Lower lobe of right lung (tissue), 2 donors: ENCODE measurements at regions not wholly inside any gene's neighbourhood (a gene's known extent, or its start where the extent isn't known, plus 50 kb on each side); places are given as distances from the start of the nearest gene placed in this dataset.

Experiments used
- ATAC-seq, 2 donors: fragments of 200-7000 bp; cut with Tn5 transposase; one replicate each; pipeline ENCODE4 v1.9.1; 2020 to 2022; ENCODE audit warnings: mild to moderate bottlenecking in 2 of 2, moderate library complexity in 2 of 2
- DNase-seq: peaks from one replicate; pipeline ENCODE4 v3.0.0-alpha.2; 2020
- H3K27ac ChIP-seq: fragments of 200-600 bp; one replicate; pipeline ENCODE4 v1.8.0; 2022
- H3K27me3 ChIP-seq: fragments of 200-600 bp; one replicate; pipeline ENCODE4 v1.8.0; 2022; ENCODE audit warnings: low read depth
- H3K36me3 ChIP-seq: fragments of 200-600 bp; one replicate; pipeline ENCODE4 v1.8.0; 2022; ENCODE audit warnings: mild to moderate bottlenecking
- H3K4me1 ChIP-seq: fragments of 200-600 bp; one replicate; pipeline ENCODE4 v1.8.0; 2022
- H3K4me3 ChIP-seq: fragments of 200-600 bp; one replicate; pipeline ENCODE4 v1.8.0; 2022; ENCODE audit warnings: mild to moderate bottlenecking
- H3K9me3 ChIP-seq: fragments of 200-600 bp; one replicate; pipeline ENCODE4 v1.8.0; 2022
- CTCF ChIP-seq: fragments of 200-600 bp; IDR thresholded peaks from one replicate; pipeline ENCODE4 v1.8.0; 2022; ENCODE audit warnings: antibody characterized with exemption, mild to moderate bottlenecking
- intact Hi-C: fragments of 100-400 bp; cut with DNase I; formaldehyde crosslinking; loops from one replicate; pipeline ENCODE4 v1.11.0; 2022
- donor health status: DM: no; HTN: yes; CAD: no; lungs with severe emphysema.

GRCh38 chr5:174234388-174234787 lies 188.9 kb downstream of the NSG2 start:
- intact Hi-C loops, result no loop called here
- no peaks in the 10 kb centered on the region for H3K4me1 ChIP-seq

GRCh38 chr5:174235221-174236011 lies 189.9 kb downstream of the NSG2 start:
- H3K4me1 ChIP-seq, result no peaks in the 10 kb centered on the region
- no peak overlapping the region for H3K27ac ChIP-seq
- no peak for TF ChIP-seq CTCF
- no peak overlapping the region for H3K4me3 ChIP-seq
- DNase-seq (no peak), ATAC-seq (no peak)
- intact Hi-C loops, result no loop called here
- H3K36me3 ChIP-seq, result no peaks in the 10 kb centered on the region
- H3K27me3 ChIP-seq, result no peaks in the 10 kb centered on the region
- H3K9me3 ChIP-seq, result no peaks in the 10 kb centered on the region

More at GRCh38 chr5:174234388-174234787, 188.9 kb downstream of the NSG2 start:
- Histone ChIP-seq H3K27ac (no peak overlapping the region), H3K27me3 (no peaks in the 10 kb centered on the region), H3K36me3 (no peaks in the 10 kb centered on the region), H3K4me3 (no peak overlapping the region), H3K9me3 (no peaks in the 10 kb centered on the region)
- DNase-seq (no peak), ATAC-seq (no peak)
- TF ChIP-seq CTCF, result no peak

- Histone ChIP-seq H3K4me3 (no peak overlapping the region), H3K36me3 (no peaks in the 10 kb centered on the region), H3K27me3 (no peaks in the 10 kb centered on the region), H3K4me1 (no peaks in the 10 kb centered on the region), H3K9me3 (no peaks in the 10 kb centered on the region), H3K27ac (no peak overlapping the region)
- TF ChIP-seq CTCF, result no peak
- no peak for ATAC-seq
- no peak for DNase-seq
- intact Hi-C loops, result no loop called here
These were observed 190.6 kb downstream of the NSG2 start for GRCh38 chr5:174236070-174236469.

GRCh38 chr5:174239718-174240117 lies 194.2 kb downstream of the NSG2 start:
- H3K4me1 ChIP-seq, result no peaks in the 10 kb centered on the region
- no peak for DNase-seq
- no peaks in the 10 kb centered on the region for H3K27me3 ChIP-seq
- TF ChIP-seq CTCF, result no peak
- no peaks in the 10 kb centered on the region for H3K36me3 ChIP-seq
- no peak for ATAC-seq
- intact Hi-C loops, result no loop called here
- no peaks in the 10 kb centered on the region for H3K9me3 ChIP-seq
- H3K4me3 ChIP-seq, result no peak overlapping the region
- no peak overlapping the region for H3K27ac ChIP-seq

GRCh38 chr5:174242573-174242972 lies 197.1 kb downstream of the NSG2 start:
- H3K9me3 ChIP-seq, result no peaks in the 10 kb centered on the region
- DNase-seq (no peak), ATAC-seq (no peak)
- no peaks in the 10 kb centered on the region for H3K4me1 ChIP-seq
- no peaks in the 10 kb centered on the region for H3K27me3 ChIP-seq
- no peak overlapping the region for H3K4me3 ChIP-seq
- intact Hi-C loops, result no loop called here
- H3K36me3 ChIP-seq, result no peaks in the 10 kb centered on the region
- TF ChIP-seq CTCF, result no peak
- no peak overlapping the region for H3K27ac ChIP-seq
